Prostate gland (tissue), 2 donors: ENCODE measurements at regions not wholly inside any gene's neighbourhood (a gene's known extent, or its start where the extent isn't known, plus 50 kb on each side); places are given as distances from the start of the nearest gene placed in this dataset.

Experiments
- DNase-seq: peaks from one replicate; pipeline ENCODE4 v3.0.0-alpha.2; 2019; ENCODE audit warnings: low spot score
- H3K27ac ChIP-seq, 2 donors: fragments of 200-600 bp; sonication (generic); 2 replicates each; pipeline ENCODE4 v1.5.1; 2017 to 2019
- H3K27me3 ChIP-seq: fragments of 200-600 bp; sonication (generic); replicated peaks from 2 replicates; pipeline ENCODE4 v1.5.1; 2019; ENCODE audit not compliant: insufficient read depth
- H3K36me3 ChIP-seq, 2 donors: fragments of 200-600 bp; sonication (generic); 1 replicate in 1 of 2; 2 replicates in 1 of 2; pipeline versions ENCODE4 v1.5.1 to v1.8.1; 2017 to 2019
- H3K4me1 ChIP-seq: fragments of 200-600 bp; sonication (generic); replicated peaks from 2 replicates; pipeline ENCODE4 v1.5.1; 2019
- H3K4me3 ChIP-seq, 2 donors: fragments of 200-600 bp; sonication (generic); 2 replicates each; pipeline ENCODE4 v1.5.1; 2017 to 2019
- H3K9me3 ChIP-seq: fragments of 200-600 bp; sonication (generic); 2 replicates; pipeline ENCODE4 v1.5.1; 2017
- POLR2A ChIP-seq: fragments of 450-650 bp; IDR thresholded peaks from one replicate; pipeline ENCODE4 v1.6.1; 2016; ENCODE audit warnings: antibody characterized with exemption, mild to moderate bottlenecking
- POLR2AphosphoS5 ChIP-seq: sonication (generic); formaldehyde crosslinking; IDR thresholded peaks from one replicate; pipeline ENCODE4 v1.6.1; 2017; ENCODE audit warnings: antibody characterized with exemption
- WGBS: methylation state at CpG from one replicate; pipeline ENCODE4 v1.1.5; 2018; 5-methylcytosine and 5-hydroxymethylcytosine counted together
- intact Hi-C: fragments of 100-400 bp; cut with DNase I; formaldehyde crosslinking; loops from one replicate; pipeline ENCODE4 v1.14.2; 2022
- TF ChIP-seq, protein P1 (sequence below), 4 experiments: fragments of 200-600 bp in 2 of 4; fragments of 450-650 bp in 2 of 4; sonication (generic) in 2 of 4; IDR thresholded peaks; 1 replicate in 3 of 4; 2 replicates in 1 of 4; pipeline ENCODE4 v1.5.1; 2016 to 2019; ENCODE audit warnings: antibody characterized with exemption in 4 of 4, mild to moderate bottlenecking in 2 of 4, moderate library complexity in 2 of 4

- no peaks in the 10 kb centered on the region for H3K4me1 ChIP-seq
- TF ChIP-seq POLR2A (no peak), POLR2AphosphoS5 (no peak)
- TF ChIP-seq, protein P1, sequence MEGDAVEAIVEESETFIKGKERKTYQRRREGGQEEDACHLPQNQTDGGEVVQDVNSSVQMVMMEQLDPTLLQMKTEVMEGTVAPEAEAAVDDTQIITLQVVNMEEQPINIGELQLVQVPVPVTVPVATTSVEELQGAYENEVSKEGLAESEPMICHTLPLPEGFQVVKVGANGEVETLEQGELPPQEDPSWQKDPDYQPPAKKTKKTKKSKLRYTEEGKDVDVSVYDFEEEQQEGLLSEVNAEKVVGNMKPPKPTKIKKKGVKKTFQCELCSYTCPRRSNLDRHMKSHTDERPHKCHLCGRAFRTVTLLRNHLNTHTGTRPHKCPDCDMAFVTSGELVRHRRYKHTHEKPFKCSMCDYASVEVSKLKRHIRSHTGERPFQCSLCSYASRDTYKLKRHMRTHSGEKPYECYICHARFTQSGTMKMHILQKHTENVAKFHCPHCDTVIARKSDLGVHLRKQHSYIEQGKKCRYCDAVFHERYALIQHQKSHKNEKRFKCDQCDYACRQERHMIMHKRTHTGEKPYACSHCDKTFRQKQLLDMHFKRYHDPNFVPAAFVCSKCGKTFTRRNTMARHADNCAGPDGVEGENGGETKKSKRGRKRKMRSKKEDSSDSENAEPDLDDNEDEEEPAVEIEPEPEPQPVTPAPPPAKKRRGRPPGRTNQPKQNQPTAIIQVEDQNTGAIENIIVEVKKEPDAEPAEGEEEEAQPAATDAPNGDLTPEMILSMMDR (IDR thresholded peaks at IDR 0.05), result no peak
- WGBS, result 91% methylated on average over 23 of the region's 25 CpGs
- H3K27ac ChIP-seq, result no peak overlapping the region
- H3K36me3 ChIP-seq, result no peaks in the 10 kb centered on the region
- H3K27me3 ChIP-seq, result peaks cover 12% of the 10 kb centered on the region
- peak overlapping the region; percentile 10 to 12 for H3K4me3 ChIP-seq
- DNase-seq, result no peak
- intact Hi-C loops, result no loop called here
- H3K9me3 ChIP-seq, result no peaks in the 10 kb centered on the region
Measured at GRCh38 chr22:49656291-49656851, 171.3 kb downstream of the BRD1 start.

DNA sequence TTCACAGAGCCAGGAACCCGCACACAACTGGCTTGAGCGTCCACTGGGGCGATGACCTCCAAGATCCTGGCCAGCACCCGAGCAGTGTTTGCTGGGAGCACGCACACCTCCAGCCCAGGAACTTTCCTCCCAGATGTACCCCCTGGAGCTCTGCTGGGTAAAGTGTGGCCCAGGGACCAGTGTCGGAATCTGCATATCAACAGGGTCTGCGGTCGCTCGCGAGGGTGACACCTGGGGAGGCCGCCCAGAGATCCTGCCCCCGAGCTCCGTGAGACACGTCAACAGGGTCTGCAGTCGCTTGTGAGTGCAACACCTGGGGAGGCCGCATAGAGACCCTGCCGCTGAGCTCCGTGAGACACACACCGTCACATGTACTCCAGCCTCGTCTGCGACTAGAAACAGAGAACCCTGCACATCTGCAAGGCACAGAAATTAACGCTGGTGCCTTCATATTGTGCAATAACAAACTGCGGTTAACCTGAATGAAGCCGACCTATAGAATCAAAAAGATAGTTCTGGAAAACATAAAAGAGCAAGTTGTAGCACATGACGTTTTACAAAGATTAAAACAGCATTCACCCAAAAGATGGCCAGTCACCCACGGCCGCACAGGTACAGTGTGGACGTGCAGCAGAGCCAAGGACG lies 172.4 kb downstream of the BRD1 start:
- no peak overlapping the region for H3K27ac ChIP-seq
- H3K36me3 ChIP-seq, result no peaks in the 10 kb centered on the region
- TF ChIP-seq POLR2A (no peak), POLR2AphosphoS5 (no peak)
- TF ChIP-seq, protein P1 (IDR thresholded peaks at IDR 0.05), result no peak
- no peak for DNase-seq
- no peak overlapping the region for H3K4me3 ChIP-seq
- WGBS, result 73% methylated on average over 29 of the region's 29 CpGs
- H3K4me1 ChIP-seq, result no peaks in the 10 kb centered on the region
- intact Hi-C loops, result no loop called here
- H3K9me3 ChIP-seq, result no peaks in the 10 kb centered on the region
- H3K27me3 ChIP-seq, result peaks cover 9% of the 10 kb centered on the region

GRCh38 chr22:49650336-49651241 lies 177.1 kb downstream of the BRD1 start:
- peaks cover 13% of the 10 kb centered on the region for H3K27me3 ChIP-seq
- TF ChIP-seq POLR2A, result no peak
- TF ChIP-seq, protein P1 (IDR thresholded peaks at IDR 0.05), result no peak
- TF ChIP-seq POLR2AphosphoS5, result no peak
- no peaks in the 10 kb centered on the region for H3K36me3 ChIP-seq
- no peak for DNase-seq
- WGBS, result 82% methylated on average over 32 of the region's 32 CpGs
- no peak overlapping the region for H3K27ac ChIP-seq
- no peaks in the 10 kb centered on the region for H3K4me1 ChIP-seq
- no peaks in the 10 kb centered on the region for H3K9me3 ChIP-seq
- no peak overlapping the region for H3K4me3 ChIP-seq
- intact Hi-C loops, result no loop called here

DNA sequence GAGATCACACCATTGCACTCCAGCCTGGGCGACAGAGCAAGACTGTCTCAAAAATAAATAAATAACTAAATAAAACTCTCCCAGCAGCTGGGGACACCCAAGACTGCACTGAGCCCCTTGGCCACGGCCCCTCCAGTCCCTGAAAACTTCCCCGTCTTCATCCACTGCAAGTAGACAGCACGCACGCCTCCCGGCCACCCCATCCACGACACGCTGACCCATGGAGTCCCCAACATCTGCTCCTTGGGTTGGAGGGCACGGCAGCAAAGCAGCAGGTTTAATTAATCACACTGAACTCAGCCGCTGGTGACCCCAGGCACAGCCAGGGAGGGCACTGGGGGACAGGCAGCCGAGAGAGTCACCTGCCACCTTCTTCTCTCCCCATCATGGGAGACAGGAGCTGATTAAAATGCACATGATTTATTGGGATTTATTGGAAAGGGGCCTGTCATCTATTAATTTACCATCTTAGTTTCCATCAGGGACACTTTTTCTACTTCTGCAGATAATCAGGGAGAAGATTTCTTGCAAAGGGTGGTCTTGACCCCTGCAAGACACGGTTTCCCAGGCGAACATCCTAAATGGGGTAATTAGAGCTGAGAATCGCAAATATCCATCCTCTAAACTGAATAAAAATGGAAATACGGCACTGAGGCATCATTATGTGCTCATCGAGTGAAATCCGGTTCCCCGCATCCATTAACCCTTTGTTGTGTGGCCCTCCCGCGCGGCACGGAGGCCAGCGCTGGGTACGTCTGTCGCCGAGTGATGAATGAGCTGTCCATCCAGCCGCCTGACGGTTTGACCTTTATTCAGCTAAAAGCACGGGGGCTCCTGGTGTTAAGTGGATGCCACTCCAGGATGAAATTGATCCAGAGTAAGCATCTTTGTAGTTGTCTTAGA lies 178.3 kb downstream of the BRD1 start:
- TF ChIP-seq, protein P1 (IDR thresholded peaks at IDR 0.05), result no peak
- Histone ChIP-seq H3K9me3 (no peaks in the 10 kb centered on the region), H3K36me3 (no peaks in the 10 kb centered on the region), H3K27me3 (peaks cover 13% of the 10 kb centered on the region), H3K27ac (no peak overlapping the region), H3K4me3 (no peak overlapping the region), H3K4me1 (no peaks in the 10 kb centered on the region)
- intact Hi-C loops, result no loop called here
- DNase-seq, result no peak
- WGBS, result 55% methylated on average over 29 of the region's 29 CpGs
